ENCODE measurements at regions not wholly inside any gene's neighbourhood (a gene's known extent, or its start where the extent isn't known, plus 50 kb on each side); places are given as distances from the start of the nearest gene placed in this dataset.

DNA sequence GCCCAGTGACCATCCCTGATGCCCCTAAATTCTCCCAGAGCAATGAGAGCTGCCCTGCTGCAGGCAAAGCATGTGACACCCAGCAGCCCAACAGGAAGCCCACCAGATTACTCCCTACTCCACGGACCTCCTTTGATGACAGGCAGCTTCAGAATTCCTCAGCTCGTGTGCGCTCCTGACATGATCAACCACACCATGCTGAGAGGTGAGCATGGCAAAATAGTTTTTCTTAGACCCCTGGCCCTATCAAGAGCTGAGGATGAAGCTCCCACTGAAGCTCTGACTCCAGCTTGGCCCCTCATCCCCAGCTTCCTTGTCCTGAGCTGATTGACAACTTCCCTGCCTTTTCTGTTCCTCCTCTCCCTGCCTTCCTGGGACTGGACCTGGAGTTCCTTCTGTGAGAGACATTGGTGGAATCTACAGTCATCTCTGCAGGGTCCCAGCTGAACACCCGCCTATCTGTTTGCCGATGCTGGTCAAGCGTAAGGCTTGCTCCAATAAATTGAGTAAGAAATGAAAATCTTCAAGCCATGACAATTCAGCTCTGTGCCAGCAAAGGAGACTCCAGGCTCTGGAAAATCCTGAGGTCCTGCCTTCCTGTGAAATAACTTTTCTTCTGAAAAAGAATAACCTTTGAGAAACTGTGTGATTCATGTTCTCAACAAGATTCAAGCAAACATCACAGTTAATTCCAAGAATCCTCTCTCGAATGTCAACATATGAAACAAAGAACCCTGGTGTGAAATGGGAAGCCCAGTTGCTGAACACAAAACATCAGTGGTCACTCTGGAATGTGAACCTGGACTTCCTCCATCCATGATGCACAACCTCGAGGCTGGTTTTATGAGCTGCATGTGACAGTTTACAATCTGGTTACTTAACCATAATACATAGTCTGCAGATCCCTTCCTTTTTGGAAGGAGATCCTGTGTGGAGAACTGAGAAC, 201.1 kb downstream of the SPP2 start:
- TF ChIP-seq, protein P1, sequence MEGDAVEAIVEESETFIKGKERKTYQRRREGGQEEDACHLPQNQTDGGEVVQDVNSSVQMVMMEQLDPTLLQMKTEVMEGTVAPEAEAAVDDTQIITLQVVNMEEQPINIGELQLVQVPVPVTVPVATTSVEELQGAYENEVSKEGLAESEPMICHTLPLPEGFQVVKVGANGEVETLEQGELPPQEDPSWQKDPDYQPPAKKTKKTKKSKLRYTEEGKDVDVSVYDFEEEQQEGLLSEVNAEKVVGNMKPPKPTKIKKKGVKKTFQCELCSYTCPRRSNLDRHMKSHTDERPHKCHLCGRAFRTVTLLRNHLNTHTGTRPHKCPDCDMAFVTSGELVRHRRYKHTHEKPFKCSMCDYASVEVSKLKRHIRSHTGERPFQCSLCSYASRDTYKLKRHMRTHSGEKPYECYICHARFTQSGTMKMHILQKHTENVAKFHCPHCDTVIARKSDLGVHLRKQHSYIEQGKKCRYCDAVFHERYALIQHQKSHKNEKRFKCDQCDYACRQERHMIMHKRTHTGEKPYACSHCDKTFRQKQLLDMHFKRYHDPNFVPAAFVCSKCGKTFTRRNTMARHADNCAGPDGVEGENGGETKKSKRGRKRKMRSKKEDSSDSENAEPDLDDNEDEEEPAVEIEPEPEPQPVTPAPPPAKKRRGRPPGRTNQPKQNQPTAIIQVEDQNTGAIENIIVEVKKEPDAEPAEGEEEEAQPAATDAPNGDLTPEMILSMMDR (IDR thresholded peaks at IDR 0.05): no peak
- TF ChIP-seq EP300 (IDR thresholded peaks at IDR 0.05) (peak in 1 of 2 donors; percentile 66), POLR2A (IDR thresholded peaks at IDR 0.05) (no peak)
